GM19025 (cell line): ENCODE measurements at regions not wholly inside any gene's neighbourhood (a gene's known extent, or its start where the extent isn't known, plus 50 kb on each side); places are given as distances from the start of the nearest gene placed in this dataset.
"Not testable (repeated sequence)": the region's sequence is repeated elsewhere in the genome, so short reads cannot be mapped to it uniquely, and the experiment has no call there.

Experiments used
- ATAC-seq: cut with Tn5 transposase; IDR thresholded peaks from one replicate; pipeline ENCODE4 v1.9.1; 2021; ENCODE audit warnings: mild to moderate bottlenecking, low read depth, moderate library complexity; ENCODE audit not compliant: unreplicated experiment

DNA sequence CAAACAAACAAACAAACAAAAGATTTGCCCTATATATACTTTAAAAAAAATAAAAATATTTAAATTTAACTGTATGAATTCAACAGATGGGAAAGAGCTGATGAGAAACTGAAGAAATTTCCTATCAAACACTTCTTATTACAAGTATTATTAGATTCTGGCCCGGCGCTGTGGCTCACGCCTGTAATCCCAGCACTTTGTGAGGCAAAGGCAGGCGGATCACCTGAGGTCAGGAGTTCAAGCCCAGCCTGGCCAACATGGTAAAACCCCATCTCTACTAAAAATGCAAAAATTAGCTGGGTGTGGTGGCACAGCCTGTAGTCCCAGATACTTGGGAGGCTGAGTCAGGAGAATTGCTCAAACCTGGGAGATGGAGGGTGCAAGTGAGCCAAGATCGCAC lies 180.8 kb downstream of the ABCC12 start:
- ATAC-seq: not testable (repeated sequence)

DNA sequence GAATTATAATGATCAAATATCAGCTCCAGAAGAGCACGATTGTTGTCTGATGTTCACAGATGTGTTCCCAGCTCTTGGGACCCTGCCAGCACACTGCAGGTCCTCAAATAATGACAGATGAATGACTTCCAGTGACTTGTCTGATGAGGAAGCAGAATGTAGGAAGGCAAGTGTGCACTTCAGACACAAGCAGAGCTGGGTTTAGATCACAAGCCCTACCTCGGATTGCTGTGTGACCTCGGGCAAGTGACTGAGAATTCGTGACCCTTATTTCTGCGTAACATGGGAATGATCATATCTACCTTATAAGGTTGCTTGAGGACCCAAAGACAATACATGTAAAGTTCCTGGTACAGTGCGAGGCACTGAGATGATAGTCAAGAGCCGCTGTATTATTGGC lies 182.2 kb downstream of the ABCC12 start:
- no peak for ATAC-seq

DNA sequence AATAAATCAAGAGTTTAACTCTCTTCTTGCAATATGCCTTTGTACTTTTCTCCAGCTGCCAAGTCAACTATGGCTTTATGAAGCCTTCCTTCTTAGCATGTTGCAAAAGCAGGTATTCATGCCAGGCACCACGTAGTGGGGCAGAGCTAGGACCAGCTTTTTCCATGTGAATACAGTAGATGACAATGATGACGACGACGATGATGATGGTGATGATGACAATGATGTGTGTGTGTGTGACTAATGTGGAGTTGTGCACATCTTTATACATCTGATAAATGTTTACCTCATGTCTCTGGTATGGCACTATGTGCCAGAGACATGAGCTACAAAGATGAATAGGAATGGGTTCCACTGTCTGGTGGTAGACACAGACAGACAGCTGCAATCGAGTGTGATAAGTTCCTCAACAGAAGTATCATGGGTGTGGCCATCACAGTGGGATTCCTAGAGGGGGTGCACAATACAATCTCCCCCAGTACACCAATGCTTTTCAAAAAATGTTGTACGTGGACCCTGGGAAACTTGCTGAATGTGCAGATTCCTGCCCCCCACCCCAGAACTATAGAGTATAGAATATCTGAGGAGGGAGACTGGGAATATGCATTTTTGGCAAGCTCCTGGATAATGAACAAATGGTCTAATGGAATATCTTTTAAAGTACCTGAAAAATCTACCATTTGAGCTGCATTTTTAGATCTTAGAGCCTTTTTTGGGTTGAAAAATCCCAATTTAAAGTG lies 183.4 kb downstream of the ABCC12 start:
- no peak for ATAC-seq

DNA sequence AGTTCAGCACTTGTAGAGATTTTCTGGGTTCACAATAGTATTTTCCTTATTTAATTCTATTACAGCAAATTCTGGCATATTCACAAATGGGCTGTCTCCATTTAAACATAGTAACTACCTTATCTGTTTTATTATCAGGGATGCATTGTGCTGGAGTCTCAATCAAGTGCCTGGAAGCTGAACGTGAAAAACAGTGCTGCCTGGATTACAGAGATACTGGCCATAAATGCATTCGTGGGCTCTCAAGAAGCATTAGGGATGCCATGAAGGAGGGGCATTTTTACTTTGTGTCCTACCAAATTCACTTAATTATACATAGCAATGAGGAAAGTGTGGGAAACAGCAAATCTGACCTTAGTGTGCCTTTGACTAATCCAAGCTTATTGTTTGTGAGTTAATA lies 184.6 kb downstream of the ABCC12 start:
- no peak for ATAC-seq

DNA sequence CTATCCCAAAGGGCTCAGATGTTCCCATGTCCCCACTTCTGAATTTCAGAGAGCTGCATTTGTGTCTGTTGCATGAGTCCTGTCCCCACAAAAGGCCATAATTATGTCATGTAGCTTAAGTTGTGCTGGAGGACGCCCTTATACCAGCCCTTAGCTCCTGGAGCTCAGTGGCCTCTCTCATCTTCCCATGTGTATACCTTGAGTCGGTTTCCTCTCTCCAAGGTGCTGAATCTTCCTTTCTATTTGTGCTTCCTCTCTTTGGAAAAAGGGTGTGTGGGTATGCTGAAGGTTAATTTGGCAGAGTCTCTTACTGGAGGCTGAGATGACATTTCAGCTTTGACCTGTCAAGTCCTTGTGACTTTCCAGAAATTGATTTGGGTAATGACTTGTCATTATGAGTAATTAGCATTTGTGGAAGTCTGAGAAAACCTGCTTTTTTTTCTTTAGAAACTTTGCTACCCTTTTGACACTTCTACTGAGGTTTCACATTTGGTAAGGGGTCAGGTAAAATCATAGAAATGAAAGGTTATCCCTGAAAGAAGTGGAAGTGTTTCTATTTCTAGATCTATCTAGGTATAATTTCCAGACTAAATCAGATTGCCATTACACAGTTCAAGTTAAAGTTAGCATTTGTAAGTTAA lies 185.4 kb downstream of the ABCC12 start:
- ATAC-seq: no peak

DNA sequence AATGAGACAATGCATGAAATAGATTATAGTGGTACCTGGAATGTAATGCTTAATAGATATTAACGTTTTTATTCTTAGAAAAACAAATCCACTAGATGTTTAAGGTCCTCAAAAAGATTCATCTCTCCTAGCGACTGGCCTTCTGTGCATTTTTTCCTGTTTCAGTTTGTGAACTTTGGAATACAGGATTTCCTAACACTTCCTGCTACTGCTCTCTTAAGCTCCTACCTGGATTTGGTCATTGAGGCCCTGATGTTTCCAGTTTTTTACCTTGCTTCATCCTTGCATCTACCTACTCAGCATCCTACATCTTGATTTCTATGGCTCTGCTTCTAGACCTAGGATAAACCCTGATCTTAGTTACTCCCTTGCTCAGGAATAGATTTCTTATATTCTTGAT lies 188.4 kb downstream of the ABCC12 start:
- no peak for ATAC-seq

DNA sequence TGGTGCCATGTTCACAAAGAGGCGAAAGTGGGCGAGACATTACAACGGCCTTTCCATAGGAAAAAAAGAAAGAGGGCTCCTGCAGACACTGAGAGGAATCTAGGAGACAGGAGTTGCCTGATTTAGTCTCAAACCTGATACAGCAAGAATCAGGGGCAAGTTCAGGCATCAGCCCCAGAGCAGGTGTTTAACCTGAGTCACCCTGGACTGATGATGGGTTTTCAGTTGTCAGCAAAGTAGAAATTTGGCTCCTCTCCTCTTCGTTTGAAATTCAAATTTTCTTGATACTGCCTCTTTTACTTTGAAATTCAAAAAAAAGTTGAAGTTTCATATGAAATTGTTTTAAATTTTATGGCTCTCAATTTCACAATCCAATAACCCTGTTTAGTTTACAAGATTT lies 189.5 kb downstream of the ABCC12 start:
- ATAC-seq: no peak

DNA sequence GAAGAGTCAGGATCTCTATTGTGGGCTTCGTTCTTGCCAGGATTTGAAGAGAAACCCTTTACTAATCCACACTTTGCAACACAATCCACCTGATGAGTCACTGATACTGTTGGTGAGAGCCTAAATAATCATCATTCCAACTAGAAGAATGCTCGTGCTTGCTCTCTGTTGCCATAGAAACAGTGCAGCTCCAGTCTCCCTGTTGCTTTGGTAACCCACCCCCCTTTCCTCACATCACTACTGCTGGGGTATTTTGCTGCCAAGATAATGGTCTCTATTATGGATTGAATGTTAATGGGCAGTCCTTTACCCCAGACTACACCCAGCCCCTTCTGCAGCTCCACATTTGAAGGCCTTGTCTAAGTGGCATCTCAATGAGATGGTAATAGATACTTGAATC lies 190.4 kb downstream of the ABCC12 start:
- ATAC-seq: no peak

DNA sequence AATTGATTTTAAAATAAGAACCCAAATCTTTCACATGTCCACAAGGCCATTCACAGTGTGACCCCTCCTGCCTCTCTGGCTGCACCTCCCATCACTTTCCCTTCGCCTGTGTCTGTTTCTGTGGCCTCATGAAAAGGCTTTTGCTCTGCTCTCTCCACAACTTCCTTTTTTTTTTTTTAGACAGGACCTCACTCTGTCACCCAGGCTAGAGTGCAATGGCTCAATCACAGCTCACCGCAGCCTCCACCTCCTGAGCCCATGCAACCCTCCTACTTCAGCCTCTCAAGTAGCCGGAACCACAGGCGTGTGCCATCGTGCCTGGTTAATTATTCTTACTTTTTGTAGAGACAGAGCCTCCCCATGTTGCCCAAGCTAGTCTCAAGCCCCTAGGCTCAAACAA lies 197.1 kb downstream of the ABCC12 start:
- no peak for ATAC-seq

DNA sequence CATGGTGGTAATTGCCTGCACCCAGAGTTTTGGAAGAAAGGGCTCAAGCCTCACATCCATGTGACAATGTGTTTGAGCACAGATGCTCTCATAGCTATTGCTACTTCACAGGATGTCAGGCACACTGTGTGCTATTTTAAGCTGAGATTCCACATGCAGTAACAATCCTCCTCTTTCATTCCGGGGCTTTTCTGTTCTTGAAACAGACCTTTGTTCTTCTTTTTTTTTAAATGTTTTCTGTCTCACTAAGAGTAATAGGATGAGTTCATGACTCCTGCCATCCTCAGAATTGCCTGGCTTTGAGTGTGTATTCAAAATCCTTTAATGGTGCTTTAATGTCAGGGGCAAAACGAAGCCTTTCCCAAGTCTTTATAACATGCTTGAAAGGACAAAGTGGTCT lies 198.9 kb downstream of the ABCC12 start:
- no peak for ATAC-seq

DNA sequence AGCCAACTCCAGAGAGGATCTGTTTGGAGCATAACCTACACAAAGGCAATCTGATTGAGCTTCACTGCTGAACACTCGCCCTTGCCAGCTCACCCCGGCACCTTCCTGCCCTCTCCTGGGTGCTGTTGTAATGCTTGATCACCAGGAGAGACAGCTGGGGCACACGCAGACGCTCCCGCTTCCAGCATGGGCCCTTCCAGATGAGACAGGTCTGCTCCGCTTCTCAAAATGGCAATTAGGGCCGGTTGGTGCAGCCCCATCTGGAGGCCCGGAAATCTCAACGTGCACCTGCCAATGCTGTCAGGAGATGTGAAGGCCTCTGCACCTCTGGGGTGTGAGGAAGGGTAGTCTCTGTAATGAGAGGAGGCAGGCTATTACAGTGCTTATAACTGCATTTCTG lies 206.1 kb downstream of the ABCC12 start:
- no peak for ATAC-seq

DNA sequence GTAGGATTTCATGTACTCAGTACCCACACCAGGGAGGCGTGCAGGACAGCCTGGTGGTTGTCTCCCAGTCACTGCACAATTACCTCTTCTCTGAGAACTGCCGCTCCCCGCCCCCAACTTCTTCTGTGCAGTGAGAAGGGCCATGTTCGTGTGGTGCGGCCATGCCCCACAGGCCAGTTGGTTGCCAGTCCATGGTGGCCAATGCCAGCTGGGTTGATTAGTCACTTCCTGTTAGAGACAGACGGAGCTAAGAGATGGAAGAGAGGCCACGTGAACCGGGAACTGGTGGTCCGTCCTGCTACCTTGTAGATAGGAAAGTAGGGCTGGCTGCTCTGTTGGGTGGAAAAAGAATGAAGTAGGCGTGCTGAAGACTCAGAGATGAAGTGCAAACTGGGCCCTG lies 206.5 kb downstream of the ABCC12 start:
- ATAC-seq: no peak

DNA sequence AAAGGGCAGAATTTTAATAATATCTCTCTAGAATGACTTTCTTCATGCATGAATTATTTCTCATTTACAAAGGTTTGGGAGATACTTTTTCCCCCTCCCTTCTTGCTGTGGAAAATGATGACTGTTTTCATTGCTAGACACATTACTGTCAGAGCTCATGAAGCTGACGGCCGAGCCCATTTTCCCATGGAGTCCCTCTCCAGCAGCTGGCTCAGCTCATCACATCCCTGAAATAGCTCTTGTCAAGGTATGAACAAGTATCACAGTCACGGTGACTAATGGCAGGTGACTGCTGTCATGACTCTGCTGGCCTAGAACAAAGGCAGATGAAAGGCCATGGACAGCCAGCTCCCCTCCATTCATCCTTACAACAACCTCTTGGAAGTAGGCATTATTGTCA lies 208.1 kb downstream of the ABCC12 start:
- ATAC-seq: no peak

DNA sequence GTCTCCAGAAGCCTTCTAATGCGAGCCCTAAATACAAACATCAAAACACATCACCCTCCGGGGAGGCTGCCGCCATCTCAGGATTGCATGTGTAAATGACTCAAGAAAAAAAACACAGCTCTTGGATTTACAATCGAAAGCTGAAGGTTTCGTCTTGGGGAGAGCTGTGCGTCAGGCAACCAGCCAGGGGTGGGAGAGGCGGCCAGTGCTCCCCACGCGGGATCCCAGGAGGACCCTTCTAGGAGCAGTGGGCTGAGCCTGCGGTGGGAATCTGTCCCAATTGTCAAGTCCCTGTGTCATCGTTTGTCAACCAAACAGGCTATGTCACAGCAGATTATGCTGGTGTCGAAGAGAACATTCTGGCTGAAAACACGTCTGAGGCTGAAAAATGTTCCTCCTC lies 209.7 kb downstream of the ABCC12 start:
- no peak for ATAC-seq

DNA sequence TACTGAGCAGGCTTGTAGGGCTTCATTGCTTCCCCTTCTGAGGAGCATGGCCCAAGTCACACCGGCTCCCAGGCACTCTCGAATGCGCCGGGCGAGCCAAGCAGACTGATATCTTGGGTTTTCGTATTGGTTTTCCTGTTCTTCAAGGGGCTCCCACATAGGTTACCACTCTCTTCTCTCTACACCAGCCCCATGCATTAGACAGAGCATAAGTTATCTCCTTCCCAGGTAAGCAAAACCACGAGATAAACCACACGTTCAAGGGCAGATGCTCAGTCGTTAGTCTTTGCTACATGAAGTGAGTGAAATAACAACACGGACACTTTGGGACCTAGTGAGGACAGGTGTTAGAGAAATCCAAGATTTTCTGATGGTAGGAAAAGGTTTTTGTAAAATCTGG lies 211.2 kb downstream of the ABCC12 start:
- ATAC-seq: no peak

DNA sequence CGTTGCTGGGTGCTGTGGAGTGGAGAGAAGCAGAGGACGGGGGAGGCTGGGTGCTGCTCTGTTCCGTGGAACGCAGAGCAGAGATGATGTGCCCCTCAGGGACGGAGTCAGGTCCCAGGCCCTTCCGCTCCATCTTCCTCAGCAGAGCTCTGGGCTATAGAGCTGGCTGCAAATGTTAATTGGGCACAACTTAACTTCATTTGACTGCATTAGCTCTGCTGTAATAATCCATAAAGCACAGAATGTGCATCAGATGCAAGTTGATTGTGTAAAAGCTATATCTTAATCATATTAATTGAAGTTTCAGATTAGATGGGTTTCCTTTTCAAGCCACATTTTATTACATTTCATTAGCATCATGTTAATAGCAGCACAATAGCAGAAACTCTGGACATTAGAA lies 212.6 kb downstream of the ABCC12 start:
- ATAC-seq: no peak

DNA sequence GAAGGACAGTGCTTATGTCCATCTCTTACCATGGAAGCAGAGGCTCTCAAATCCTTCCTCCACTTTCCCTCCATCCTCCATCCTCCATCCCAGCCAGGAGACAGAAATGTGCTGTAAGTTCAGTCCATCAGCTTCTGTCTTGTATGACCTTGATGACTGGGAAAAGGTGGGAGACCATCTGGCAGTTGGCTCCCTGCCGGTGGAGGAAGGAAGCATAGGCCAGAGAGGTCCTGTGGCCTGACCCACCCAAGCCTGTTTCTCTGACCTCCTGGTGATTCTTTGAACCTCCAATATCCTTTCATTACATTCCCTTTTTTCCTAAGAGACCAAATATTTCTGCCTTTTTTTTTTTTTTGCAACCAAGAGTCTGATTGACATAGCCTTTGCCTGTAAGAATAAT lies 215.3 kb downstream of the ABCC12 start:
- no peak for ATAC-seq

DNA sequence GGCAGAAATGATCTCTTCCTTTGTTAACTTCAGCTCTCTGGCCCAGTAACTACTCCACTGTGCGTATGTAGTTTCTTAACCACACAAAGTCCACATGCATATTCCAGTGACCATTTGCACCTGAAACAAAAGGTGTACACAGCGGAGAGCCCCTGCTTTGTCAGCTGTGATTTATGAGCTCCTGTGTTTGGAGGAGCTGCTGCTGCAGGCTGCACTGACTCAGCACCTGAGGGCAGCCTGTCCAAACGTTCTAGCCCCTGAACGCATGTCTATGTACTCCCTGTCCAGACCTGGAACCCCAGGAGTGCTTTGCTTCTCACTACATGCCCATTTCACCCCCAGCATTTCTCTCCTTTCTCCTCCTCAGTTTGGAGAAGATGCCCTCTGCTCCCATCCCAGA lies 216.1 kb downstream of the ABCC12 start:
- ATAC-seq: no peak

DNA sequence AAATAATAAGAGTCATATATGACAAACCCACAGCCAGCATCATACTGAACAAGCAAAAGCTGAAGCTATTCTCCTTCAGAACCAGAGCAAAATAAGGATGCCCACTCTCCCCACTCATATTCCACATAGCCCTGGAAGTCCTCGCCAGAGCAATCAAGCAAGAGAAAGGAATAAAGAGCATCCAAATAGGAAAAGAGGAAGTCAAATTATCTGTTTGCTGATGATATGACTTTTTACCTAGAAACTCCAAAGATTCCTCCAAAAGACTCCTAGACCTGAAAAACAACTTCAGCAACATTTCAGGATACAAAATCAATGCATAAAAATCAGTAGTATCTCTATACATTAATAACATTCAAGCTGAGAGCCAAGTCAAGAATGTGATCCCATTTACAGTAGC lies 217.5 kb downstream of the ABCC12 start:
- no peak for ATAC-seq

DNA sequence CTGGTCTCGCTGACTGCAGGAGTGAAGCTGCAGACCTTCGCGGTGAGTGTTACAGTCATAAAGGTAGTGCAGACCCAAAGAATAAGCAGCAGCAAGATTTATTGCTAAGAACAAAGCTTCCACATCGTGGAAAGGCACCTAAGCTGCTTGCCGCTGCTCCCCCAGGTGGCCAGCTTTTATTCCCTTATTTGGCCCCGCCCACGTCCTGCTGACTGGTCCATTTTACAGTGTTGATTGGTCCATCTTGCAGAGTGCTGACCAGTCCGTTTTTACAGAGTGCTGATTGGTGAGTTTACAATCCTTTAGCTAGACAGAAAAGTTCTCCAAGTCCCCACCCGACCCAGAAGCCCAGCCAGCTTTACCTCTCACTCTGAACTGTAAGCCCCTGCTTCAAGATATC lies 227.8 kb downstream of the ABCC12 start:
- no peak for ATAC-seq

DNA sequence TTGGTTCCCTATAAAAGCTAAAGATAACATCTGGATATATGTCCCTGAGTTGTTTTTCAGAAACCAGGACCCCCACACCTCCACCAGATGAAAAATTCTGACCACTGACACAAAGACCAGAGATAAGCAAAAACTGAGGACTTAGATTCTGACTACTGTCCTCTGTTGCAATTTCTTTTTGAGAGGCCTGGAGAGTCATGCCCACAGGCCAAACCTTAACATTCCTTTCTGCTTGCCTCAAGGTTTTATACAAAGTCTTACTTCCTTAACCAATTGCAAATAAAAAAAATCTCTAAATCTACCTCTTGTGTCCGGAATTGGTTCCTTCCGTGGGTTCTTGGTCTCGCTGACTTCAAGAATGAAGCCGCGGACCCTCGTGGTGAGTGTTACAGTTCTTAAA lies 228.5 kb downstream of the ABCC12 start:
- no peak for ATAC-seq

DNA sequence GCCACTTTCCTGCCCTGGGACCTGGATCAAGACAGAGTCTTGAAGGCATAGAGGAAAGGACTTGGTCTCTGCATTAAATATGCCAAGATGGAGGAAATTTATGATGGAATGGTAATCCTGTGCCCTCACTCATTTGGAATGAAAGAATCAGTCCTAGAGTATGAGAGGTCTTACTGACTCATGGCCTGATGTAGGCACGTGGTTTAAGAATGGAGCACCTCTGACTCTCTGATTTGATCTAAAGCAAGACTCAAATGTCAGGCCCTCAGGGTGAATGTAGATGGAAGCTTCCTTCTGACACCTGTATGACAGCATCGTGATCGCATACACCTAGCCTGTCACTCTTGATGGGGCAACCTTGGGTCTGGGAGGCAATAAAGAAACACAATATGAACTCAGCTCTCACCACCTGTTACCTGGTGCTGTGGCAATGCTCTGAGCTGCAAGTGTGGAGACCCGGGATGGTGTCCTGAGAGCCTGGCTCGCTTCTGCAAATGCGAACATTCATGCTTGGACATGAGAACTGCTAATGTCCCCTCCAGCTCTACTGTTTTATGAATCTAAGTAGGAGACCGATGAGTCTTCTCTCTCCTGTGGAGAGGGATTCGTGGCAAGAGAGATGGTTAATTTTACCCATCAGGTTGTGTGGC lies 229.9 kb downstream of the ABCC12 start:
- ATAC-seq: no peak
